AG09309 (cell line): ENCODE measurements at regions not wholly inside any gene's neighbourhood (a gene's known extent, or its start where the extent isn't known, plus 50 kb on each side); places are given as distances from the start of the nearest gene placed in this dataset.

Experiments
- DNase-seq: peaks from one replicate; pipeline ENCODE4 v3.0.0-alpha.2; 2010; ENCODE audit warnings: low read depth
- H3K4me3 ChIP-seq: 2 replicates; pipeline ENCODE4 v1.5.1; 2011; ENCODE audit warnings: mild to moderate bottlenecking, low read depth, low read length, moderate library complexity; ENCODE audit not compliant: control insufficient read depth
- CTCF ChIP-seq: IDR thresholded peaks from 2 replicates; pipeline ENCODE4 v1.5.1; 2011; ENCODE audit warnings: mild to moderate bottlenecking, low read depth, low read length, inconsistent platforms; ENCODE audit not compliant: insufficient read depth, control insufficient read depth; ENCODE audit errors: missing control alignments

- no peak for TF ChIP-seq CTCF
- no peak for DNase-seq
- H3K4me3 ChIP-seq, result no peak overlapping the region
Measured at GRCh38 chr2:37869771-37870170, 55.3 kb upstream of the RMDN2 start.

GRCh38 chr2:37870829-37871228 lies 54.3 kb upstream of the RMDN2 start:
- TF ChIP-seq CTCF, result no peak
- no peak for DNase-seq
- H3K4me3 ChIP-seq, result no peak overlapping the region

- TF ChIP-seq CTCF, result no peak
- peak; percentile 71 for DNase-seq
- H3K4me3 ChIP-seq, result no peak overlapping the region
Measured at GRCh38 chr2:37871456-37872191, 53.5 kb upstream of the RMDN2 start.

DNA sequence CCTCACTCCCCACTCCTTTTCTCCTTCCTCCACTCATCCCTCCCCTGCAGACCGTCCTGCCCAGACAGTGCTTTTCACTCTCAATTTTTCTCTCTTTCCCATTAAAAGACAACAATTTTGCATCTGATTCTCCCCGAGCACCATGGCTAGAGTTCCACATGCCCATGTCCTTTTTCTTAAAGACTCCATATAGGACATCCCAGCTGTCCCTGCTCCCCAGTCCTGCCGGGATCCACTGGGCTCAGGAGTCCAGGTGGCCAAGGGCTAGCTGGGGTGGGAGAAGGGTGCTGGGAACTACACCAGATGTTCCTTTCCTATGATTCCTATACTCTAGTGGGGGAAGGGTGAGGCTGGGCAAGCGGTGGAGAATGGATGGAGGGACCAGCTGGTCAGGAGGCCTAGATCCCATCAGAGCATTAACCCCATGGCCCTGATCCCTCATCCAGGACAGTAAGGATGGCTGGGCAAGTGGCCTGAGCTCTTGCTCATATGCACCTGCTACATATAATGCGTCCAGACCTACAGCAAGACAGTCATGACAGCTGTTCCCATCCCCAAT lies 52.8 kb upstream of the RMDN2 start:
- no peak for TF ChIP-seq CTCF
- DNase-seq, result no peak
- no peak overlapping the region for H3K4me3 ChIP-seq

DNA sequence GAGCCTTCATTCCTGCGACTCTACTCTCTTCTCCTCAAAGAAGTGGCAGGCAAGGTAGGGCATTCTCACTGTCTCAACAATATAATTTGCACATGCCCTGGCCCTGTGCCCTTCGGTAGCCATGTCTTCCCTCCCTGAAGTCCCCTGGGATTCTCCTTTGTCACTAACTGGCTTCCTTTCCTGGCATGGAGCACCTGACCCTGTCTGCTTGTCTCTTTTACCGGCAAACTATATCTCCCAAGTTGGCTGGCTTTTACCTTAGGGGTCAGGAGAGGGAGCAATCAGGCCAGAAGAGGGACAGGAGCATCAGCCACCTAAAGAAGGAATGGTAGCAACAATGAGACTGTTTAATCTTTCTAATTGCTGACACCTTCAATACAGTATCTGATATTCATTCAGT lies 51.9 kb upstream of the RMDN2 start:
- DNase-seq, result no peak
- H3K4me3 ChIP-seq, result no peak overlapping the region
- no peak for TF ChIP-seq CTCF

DNA sequence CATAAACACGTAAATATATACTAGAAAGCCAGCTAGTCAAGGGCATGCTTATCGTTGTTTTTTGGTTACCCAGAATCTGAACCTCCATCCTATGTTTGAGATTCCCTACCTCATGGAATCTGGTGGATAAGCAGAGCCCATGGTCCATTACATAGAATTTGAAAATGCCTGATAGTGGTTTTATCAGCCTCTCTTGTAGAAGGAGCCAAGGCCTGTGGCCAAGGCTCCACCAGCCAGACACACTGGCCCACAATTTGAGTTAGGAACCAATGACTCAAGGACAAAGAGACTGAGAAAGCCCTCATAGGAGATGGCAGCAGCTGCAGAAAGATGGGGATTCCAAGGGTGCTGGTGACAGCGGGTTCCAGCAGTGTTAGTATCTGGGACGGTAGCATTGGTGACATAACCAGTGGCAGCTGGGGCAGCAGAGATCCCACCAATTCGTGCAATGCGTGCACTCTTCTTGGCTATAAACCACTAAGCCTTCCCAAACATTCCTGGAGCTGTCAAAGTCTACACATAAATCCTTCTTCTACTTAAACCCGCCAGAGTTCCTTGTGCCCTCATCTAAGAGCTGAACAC lies 51.2 kb upstream of the RMDN2 start:
- H3K4me3 ChIP-seq, result no peak overlapping the region
- no peak for DNase-seq
- no peak for TF ChIP-seq CTCF
